MM.1S (cell line): ENCODE measurements at regions not wholly inside any gene's neighbourhood (a gene's known extent, or its start where the extent isn't known, plus 50 kb on each side); places are given as distances from the start of the nearest gene placed in this dataset.

Experiments used
- CTCF ChIP-seq: fragments of 300-600 bp; sonication (generic); IDR thresholded peaks from 2 replicates; pipeline ENCODE4 v1.5.1; 2016; ENCODE audit warnings: antibody characterized with exemption, low read length, mixed read lengths
- EZH2phosphoT487 ChIP-seq: fragments of 300-600 bp; sonication (generic); IDR thresholded peaks from 2 replicates; pipeline ENCODE4 v1.6.1; 2018; ENCODE audit warnings: antibody characterized with exemption, low read length

- TF ChIP-seq CTCF (no peak), EZH2phosphoT487 (no peak)
Measured at GRCh38 chr4:22162454-22162853, 213.9 kb upstream of the KCNIP4 start.
